ENCODE measurements at regions not wholly inside any gene's neighbourhood (a gene's known extent, or its start where the extent isn't known, plus 50 kb on each side); places are given as distances from the start of the nearest gene placed in this dataset.

GRCh38 chr4:60780874-60781273, 419.3 kb upstream of the ADGRL3 start:
- no peak for TF ChIP-seq POLR2A (IDR thresholded peaks at IDR 0.05)
- no peak for TF ChIP-seq CTCF (IDR thresholded peaks at IDR 0.05)
